GM12891 (cell line): ENCODE measurements at regions not wholly inside any gene's neighbourhood (a gene's known extent, or its start where the extent isn't known, plus 50 kb on each side); places are given as distances from the start of the nearest gene placed in this dataset.

Experiments used
- POLR2A ChIP-seq: IDR thresholded peaks from 2 replicates; pipeline ENCODE4 v1.6.1; 2011; ENCODE audit warnings: low read depth, low read length, control low read depth
- TAF1 ChIP-seq: IDR thresholded peaks from 2 replicates; pipeline ENCODE4 v1.6.1; 2011; ENCODE audit warnings: low read depth, low read length, control low read depth

- TF ChIP-seq POLR2A (no peak), TAF1 (no peak)
Observed at GRCh38 chr2:20555954-20556353, 94.9 kb downstream of the HS1BP3 start.
